ENCODE measurements at regions not wholly inside any gene's neighbourhood (a gene's known extent, or its start where the extent isn't known, plus 50 kb on each side); places are given as distances from the start of the nearest gene placed in this dataset.

DNA sequence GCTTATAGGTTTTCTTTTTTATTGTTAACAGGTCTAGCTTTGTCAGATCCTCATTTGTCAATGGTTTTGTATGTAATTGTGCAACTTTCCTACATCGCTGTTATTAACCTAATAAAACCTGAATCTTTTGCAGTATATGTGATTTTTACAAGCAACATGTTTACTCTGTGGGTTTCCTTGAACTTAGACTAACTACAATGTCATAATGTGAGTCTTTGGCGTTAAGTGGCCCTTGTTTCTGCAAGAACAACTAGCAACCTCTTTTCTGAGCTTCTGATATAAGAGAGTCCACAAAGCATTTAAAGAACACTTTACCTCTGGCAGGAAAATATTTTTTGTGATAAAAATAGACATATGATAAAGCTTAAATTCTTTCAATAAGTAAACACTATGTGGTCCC, 230.3 kb upstream of the CFAP20DC start:
- DNase-seq = no peak

- DNase-seq = no peak
Measured at GRCh38 chr3:59277816-59278215, 228.0 kb upstream of the CFAP20DC start.

DNA sequence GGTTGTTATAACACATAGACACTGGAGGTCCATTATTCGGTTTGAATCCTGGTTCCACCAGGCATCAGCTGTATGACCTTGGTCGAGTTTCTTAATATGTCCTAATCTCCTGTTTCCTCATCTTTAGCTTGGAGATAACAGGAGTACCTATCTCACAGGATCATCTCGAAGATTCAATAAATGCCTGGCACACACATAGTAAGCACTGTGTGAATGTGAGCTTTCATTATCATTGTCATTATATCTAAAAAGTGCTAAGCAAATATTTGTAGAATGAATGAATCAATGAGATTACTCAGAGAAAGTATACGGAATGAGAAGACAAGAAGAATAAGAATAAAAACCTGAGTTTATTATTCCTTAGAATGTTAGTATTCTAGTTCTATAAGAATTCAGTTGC, 227.4 kb upstream of the CFAP20DC start:
- no peak for DNase-seq

- DNase-seq = no peak
Measured at GRCh38 chr3:59273976-59274375, 224.2 kb upstream of the CFAP20DC start.

DNA sequence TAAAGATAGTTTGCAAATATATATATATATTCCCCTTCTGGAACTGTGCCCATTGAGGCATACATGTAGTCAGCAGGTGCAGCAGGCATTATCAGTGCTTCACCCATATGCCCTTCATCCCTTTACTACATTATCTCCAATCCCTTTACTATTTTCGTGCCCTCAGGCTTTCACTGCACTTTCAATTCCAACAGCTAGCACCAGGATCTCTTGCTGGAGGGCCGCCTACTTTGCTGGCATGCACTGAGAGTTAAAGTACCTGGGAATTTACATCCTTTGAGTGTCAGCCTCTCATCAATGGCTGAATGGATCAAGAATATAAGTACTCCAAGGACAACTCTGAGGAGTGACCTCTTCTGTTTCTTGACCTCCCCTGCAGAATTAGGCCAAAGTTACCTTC, 222.1 kb upstream of the CFAP20DC start:
- DNase-seq = no peak

GRCh38 chr3:59270921-59271320, 221.1 kb upstream of the CFAP20DC start:
- DNase-seq = no peak

- DNase-seq = no peak
Measured at GRCh38 chr3:59270209-59270608, 220.4 kb upstream of the CFAP20DC start.

DNA sequence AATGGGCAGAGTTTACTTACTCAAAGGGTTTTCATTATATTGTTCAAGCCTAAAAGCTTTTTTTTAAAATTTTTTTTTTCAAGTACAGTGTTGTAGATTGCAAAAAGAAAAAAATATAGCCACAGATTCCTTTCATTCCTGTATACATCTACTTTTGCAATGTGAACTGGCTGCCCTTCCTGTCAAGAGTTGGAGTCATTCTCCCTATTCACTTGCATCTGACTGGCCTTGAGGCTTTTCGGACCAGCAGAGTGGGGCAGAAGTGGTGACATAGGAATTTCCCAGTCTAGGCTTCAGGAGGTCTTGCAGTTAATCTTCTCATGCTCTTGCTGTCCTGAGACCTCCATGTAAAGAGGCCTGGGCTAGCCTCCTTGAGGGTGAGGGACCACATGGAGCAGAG, 218.3 kb upstream of the CFAP20DC start:
- DNase-seq = no peak

GRCh38 chr3:59267021-59267420, 217.2 kb upstream of the CFAP20DC start:
- DNase-seq = no peak

GRCh38 chr3:59266551-59266950, 216.7 kb upstream of the CFAP20DC start:
- no peak for DNase-seq

DNA sequence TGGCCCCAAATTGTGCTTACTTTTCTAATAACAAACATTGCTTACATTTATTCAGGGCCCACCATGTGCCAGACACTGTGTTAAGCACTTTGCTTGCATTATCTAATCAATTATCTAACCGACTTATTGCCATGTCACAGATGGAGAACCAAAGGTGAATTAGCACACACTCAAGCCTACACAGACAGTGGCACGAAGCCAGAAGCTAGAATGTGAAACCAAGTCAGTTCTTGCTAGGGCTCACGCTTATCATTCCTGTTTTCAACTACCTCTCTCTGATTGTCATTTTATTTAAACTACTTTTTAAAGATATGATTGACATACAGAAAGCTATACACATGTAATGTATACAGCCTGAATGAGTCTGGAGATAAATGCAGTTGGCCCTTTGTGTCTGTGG, 215.7 kb upstream of the CFAP20DC start:
- DNase-seq = no peak

DNA sequence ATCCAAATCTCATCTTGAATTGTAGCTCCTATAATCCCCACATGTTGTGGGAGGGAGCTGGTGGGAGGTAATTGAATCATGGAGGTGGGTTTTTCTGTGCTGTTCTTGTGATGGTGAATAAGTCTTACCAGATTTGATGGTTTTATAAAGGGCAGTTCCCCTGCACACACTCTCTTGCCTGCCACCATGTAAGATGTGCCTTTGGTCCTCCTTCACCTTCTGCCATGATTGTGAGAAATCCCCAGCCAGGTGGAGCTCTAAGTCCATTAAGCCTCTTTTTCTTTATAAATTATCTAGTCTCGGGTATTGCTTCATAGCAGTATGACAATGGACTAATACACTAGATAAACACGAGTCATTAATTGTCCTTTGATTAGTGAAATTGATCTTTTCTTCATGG, 214.5 kb upstream of the CFAP20DC start:
- DNase-seq = no peak

DNA sequence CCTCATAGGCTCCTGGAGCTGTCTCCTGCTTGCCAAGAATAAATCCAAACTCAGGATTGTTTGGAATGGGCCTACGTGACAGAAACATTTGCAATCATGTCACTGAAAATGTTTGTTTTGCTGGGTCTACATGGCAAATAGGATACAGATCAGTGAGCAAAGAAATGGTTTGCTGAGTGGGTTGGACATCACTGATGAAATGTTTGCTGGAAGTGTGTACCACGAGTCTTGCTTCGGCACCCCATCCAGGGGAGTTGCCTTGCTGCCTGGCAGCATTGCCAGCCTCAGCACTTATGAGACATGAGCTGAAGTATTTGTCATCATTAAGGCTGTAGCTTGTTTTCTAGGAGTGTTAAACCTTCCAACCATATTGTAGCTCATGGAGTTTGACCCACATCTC, 213.3 kb upstream of the CFAP20DC start:
- no peak for DNase-seq

- DNase-seq = no peak
Measured at GRCh38 chr3:59262076-59262498, 212.3 kb upstream of the CFAP20DC start.

GRCh38 chr3:59261009-59261408, 211.2 kb upstream of the CFAP20DC start:
- DNase-seq = no peak

GRCh38 chr3:59258550-59259260, 208.9 kb upstream of the CFAP20DC start:
- DNase-seq = no peak

DNA sequence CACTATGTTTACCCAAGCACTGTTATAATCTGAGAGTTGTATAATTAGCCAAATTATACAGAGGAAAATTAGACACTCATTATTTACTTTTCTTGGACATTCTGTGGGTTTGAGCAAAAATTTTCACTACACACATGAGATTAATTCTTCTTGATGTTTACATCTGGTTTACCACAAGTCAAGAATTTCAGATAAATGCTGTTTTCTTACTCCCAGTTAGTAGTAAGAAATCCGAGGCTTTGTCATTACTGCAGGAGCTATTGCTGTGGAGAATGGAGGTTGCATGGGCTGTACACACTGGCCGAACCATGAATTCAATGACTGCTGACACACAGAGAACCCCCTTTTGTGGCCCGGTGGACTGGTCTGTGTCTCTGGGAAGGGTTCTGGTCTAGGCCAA, 207.7 kb upstream of the CFAP20DC start:
- no peak for DNase-seq

- DNase-seq = no peak
Measured at GRCh38 chr3:59256230-59256629, 206.4 kb upstream of the CFAP20DC start.

GRCh38 chr3:59254976-59255375, 205.2 kb upstream of the CFAP20DC start:
- DNase-seq = no peak

GRCh38 chr3:59254433-59254832, 204.6 kb upstream of the CFAP20DC start:
- DNase-seq = no peak

DNA sequence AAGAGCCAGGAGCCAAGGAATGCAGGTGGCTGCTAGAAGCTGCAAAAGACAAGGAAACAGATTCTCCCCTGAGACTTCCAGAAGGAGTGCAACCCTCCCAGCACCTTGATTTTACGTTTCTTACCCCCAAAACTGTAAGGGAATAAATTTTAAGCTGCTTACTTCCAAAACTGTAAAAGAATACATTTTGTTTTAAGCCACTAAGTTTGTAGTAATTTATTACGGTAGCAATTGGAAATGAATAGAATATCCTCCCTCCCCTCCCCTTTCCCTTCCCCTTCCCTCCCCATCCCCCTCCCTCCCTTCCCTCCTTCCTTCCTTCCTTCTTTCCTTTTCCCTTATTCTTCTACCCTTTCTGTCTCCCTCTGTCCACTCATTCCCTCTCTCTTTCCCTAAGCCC, 203.7 kb upstream of the CFAP20DC start:
- DNase-seq = no peak

DNA sequence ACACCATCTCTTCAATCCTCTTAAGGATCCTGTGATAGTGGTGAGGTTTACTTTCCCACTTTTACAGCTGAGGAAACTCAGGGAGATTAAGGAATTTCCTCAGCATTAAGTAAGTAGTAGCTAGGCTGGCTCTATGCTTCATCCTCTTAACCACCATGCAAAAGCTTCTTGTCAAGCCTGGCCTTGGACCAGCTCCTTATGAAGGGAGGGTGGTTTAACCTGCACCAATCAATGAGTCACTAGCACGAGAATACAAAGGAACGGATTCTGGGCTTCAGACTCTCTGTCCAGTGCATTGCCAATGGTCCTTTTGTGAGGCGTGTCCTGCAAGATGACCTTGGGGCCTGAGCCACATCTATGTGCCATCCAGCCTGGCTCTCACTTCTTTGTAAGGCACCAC, 202.0 kb upstream of the CFAP20DC start:
- DNase-seq = no peak

DNA sequence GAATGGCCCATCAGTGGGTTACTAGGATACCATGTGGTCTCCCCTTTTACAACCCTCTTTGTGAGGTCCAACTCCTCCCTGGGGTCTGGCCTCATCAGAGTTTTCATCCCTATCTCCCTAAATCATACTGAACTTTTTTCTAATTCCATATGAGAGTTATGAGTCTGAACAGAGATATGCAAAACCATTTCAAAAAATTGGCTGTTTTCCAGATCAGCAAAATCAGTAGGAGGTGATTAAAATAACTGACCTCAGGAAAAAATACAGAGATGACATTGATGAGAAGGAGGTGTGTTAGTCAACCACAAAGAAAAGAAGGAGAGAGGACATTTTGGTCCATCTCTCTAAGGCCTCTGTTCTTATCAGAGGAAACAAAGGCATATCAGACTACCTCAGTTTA, 200.8 kb upstream of the CFAP20DC start:
- DNase-seq = no peak

GRCh38 chr3:59249698-59250361, 200.0 kb upstream of the CFAP20DC start:
- no peak for DNase-seq

GRCh38 chr3:59249004-59249403, 199.2 kb upstream of the CFAP20DC start:
- DNase-seq = no peak

All from stimulated activated CD4-positive, alpha-beta T cell treated with anti-CD3 and anti-CD28 coated beads, Interleukin-2, amount 100 ng/mL, for 48 hours (primary cell).